Glutamatergic neuron (in vitro differentiated cells): ENCODE measurements at regions not wholly inside any gene's neighbourhood (a gene's known extent, or its start where the extent isn't known, plus 50 kb on each side); places are given as distances from the start of the nearest gene placed in this dataset.

Experiments
- DNase-seq: peaks from one replicate; pipeline ENCODE4 v3.0.0; 2022
- H3K27ac Mint-ChIP-seq: one replicate; pipeline ENCODE4 v1.8.0; 2020; ENCODE audit warnings: mild to moderate bottlenecking, mixed read lengths, inconsistent platforms; ENCODE audit not compliant: unreplicated experiment
- H3K27me3 Mint-ChIP-seq: one replicate; pipeline ENCODE4 v1.8.0; 2020; ENCODE audit warnings: mild to moderate bottlenecking, moderate library complexity, mixed read lengths, inconsistent platforms; ENCODE audit not compliant: unreplicated experiment
- H3K36me3 Mint-ChIP-seq: one replicate; pipeline ENCODE4 v1.8.0; 2020; ENCODE audit warnings: mild to moderate bottlenecking, mixed read lengths, inconsistent platforms; ENCODE audit not compliant: unreplicated experiment
- H3K4me1 Mint-ChIP-seq: one replicate; pipeline ENCODE4 v1.8.0; 2020; ENCODE audit warnings: mild to moderate bottlenecking, low read depth, mixed read lengths, inconsistent platforms; ENCODE audit not compliant: unreplicated experiment
- H3K4me3 Mint-ChIP-seq: one replicate; pipeline ENCODE4 v1.8.0; 2020; ENCODE audit warnings: mild to moderate bottlenecking, mixed read lengths, inconsistent platforms; ENCODE audit not compliant: unreplicated experiment
- H3K9me3 Mint-ChIP-seq: one replicate; pipeline ENCODE4 v1.8.0; 2020; ENCODE audit warnings: mild to moderate bottlenecking, moderate library complexity, mixed read lengths, inconsistent platforms; ENCODE audit not compliant: unreplicated experiment
- TF ChIP-seq, protein P1 (sequence below): fragments of 200-600 bp; sonication (generic); IDR thresholded peaks from one replicate; pipeline ENCODE4 v1.5.0; 2021; ENCODE audit not compliant: partially characterized antibody, unreplicated experiment

DNA sequence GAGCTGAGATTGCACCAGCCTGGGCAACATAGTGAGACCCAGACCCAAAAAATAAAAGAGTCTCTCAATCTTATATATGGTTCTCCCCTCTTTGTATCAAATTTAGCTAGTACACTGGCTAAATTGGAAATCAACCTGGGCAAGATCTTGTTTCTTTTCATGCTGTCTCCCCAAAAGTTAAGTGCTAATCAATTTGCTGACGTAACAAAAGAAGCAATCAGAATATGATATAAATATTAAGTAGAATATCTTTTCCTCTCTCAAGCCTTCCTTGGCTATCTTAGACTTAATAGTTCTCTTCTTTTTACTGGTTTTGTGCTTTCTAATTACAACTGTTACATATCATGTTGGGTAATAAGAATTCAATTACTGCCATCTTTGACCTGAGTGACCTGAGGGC lies 258.9 kb downstream of the KCNRG start:
- Mint-ChIP-seq H3K27ac (no peak overlapping the region), H3K27me3 (peaks cover 7% of the 10 kb centered on the region), H3K9me3 (peaks cover 7% of the 10 kb centered on the region), H3K36me3 (peaks cover 11% of the 10 kb centered on the region), H3K4me3 (no peak overlapping the region), H3K4me1 (peaks cover 3% of the 10 kb centered on the region)
- no peak for DNase-seq
- TF ChIP-seq, protein P1, sequence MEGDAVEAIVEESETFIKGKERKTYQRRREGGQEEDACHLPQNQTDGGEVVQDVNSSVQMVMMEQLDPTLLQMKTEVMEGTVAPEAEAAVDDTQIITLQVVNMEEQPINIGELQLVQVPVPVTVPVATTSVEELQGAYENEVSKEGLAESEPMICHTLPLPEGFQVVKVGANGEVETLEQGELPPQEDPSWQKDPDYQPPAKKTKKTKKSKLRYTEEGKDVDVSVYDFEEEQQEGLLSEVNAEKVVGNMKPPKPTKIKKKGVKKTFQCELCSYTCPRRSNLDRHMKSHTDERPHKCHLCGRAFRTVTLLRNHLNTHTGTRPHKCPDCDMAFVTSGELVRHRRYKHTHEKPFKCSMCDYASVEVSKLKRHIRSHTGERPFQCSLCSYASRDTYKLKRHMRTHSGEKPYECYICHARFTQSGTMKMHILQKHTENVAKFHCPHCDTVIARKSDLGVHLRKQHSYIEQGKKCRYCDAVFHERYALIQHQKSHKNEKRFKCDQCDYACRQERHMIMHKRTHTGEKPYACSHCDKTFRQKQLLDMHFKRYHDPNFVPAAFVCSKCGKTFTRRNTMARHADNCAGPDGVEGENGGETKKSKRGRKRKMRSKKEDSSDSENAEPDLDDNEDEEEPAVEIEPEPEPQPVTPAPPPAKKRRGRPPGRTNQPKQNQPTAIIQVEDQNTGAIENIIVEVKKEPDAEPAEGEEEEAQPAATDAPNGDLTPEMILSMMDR: no peak

DNA sequence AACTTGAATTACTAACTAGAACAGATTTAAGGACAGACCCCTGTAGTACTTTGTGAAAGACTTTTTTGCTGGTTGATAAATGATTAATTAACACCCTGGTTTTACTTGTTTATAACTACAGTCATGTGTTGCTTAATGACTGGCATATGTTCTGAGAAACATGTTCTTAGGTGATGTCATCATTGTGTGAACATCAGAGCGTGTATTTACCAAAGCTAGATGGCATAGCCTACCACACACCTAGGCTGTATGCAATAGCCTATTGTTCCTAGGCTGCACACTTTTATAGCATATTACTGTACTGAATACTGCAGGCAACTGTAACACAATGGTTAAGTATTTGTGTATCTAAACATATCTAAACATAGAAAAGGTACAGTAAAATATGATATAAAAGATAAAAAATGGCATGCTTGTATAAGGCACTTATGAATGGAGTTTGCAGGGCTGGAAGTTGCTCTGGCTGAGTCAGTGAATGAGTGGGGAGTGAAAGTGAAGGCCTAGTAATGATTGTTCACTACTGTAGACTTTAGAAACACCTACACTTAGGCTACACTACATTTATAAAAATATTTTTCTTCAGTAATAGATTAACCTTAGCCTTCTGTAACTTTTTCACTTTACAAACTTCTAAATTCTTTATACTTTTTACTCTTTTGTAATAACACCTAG lies 260.3 kb downstream of the KCNRG start:
- no peak for DNase-seq
- Mint-ChIP-seq H3K27me3 (peaks cover 7% of the 10 kb centered on the region), H3K36me3 (peaks cover 11% of the 10 kb centered on the region), H3K4me3 (no peak overlapping the region), H3K27ac (no peak overlapping the region), H3K9me3 (peaks cover 7% of the 10 kb centered on the region), H3K4me1 (peaks cover 1% of the 10 kb centered on the region)
- TF ChIP-seq, protein P1: no peak

DNA sequence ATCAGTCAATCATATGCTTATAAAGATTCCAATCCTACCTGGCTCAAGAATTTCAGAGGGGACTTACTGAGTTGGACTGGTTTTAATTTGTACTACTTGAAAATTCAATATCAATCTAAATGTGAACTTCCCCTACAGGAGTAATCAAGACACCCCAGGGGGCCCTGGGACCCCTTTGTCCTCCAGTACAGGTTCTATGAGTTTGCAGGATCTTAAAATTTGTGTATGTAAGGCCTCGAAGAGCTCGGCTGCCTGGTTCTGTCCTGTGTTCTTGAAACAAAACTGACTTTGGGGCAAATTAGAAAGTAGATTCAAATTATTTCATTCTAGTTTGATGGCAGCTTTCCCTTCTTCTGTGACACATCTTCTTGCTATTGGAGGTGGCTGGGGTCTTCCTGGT lies 261.3 kb downstream of the KCNRG start:
- H3K27ac Mint-ChIP-seq: no peak overlapping the region
- TF ChIP-seq, protein P1: no peak
- no peaks in the 10 kb centered on the region for H3K4me1 Mint-ChIP-seq
- no peak for DNase-seq
- no peak overlapping the region for H3K4me3 Mint-ChIP-seq
- peaks cover 15% of the 10 kb centered on the region for H3K36me3 Mint-ChIP-seq
- H3K27me3 Mint-ChIP-seq: peaks cover 4% of the 10 kb centered on the region
- peaks cover 4% of the 10 kb centered on the region for H3K9me3 Mint-ChIP-seq

DNA sequence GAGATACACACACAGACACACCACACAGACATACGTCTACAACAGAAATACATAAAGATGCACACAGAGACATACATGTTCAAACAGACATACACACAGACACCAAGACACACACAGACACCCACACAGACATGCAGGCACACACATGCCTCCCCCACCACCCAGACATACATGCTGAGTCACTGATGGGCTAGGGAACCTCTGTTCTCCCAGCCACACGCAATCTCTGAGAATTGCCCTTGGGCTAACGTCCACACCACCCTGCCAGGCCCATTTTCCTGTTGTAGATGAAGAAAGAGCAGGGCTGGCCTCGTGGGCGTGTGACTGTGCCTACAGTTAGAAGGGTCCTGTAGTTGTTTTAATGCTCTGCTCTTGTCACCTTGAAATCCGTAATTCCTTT lies 261.9 kb downstream of the KCNRG start:
- H3K27ac Mint-ChIP-seq: no peak overlapping the region
- no peaks in the 10 kb centered on the region for H3K4me1 Mint-ChIP-seq
- peaks cover 4% of the 10 kb centered on the region for H3K27me3 Mint-ChIP-seq
- H3K4me3 Mint-ChIP-seq: no peak overlapping the region
- peaks cover 4% of the 10 kb centered on the region for H3K9me3 Mint-ChIP-seq
- peaks cover 15% of the 10 kb centered on the region for H3K36me3 Mint-ChIP-seq
- TF ChIP-seq, protein P1: no peak
- no peak for DNase-seq

DNA sequence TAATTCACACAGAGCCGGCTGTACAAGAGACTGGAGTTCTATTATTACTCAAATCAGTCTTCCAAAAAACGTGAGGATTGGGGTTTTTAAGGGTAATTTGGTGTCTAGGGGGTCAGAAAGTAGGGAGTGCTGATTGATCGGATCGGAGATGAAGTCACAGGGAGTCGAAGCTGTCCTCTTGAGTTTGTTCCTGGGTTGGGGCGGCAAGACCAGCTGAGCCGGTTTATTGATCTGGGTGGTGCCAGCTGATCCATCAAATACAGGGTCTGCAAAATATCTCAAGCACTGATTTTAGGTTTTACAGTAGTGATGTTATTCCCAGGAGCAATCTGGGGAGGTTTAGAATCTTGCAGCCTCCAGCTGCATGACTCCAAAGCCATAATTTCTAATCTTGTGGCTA lies 262.7 kb downstream of the KCNRG start:
- TF ChIP-seq, protein P1: no peak
- Mint-ChIP-seq H3K36me3 (peaks cover 15% of the 10 kb centered on the region), H3K27me3 (peaks cover 4% of the 10 kb centered on the region), H3K27ac (no peak overlapping the region), H3K4me3 (no peak overlapping the region), H3K4me1 (no peaks in the 10 kb centered on the region), H3K9me3 (peaks cover 4% of the 10 kb centered on the region)
- DNase-seq: no peak
